Kidney epithelial cell (primary cell): ENCODE measurements at regions not wholly inside any gene's neighbourhood (a gene's known extent, or its start where the extent isn't known, plus 50 kb on each side); places are given as distances from the start of the nearest gene placed in this dataset.

ENCODE experiments used
- DNase-seq: peaks from one replicate; pipeline ENCODE4 v3.0.0-alpha.2; 2010; ENCODE audit warnings: low read depth
- H3K27me3 ChIP-seq: 2 replicates; pipeline ENCODE4 v1.6.0; 2011; ENCODE audit warnings: low read length; ENCODE audit not compliant: control insufficient read depth, insufficient read depth
- H3K36me3 ChIP-seq: 2 replicates; pipeline ENCODE4 v1.5.1; 2011; ENCODE audit warnings: low read length; ENCODE audit not compliant: control insufficient read depth, insufficient read depth
- H3K4me3 ChIP-seq: 2 replicates; pipeline ENCODE4 v1.5.1; 2011; ENCODE audit warnings: low read depth, mild to moderate bottlenecking, control low read depth, low read length
- TF ChIP-seq, protein P1 (sequence below): IDR thresholded peaks from 2 replicates; pipeline ENCODE4 v1.5.1; 2011; ENCODE audit warnings: mild to moderate bottlenecking, moderate library complexity, low read length, control low read depth, inconsistent platforms; ENCODE audit not compliant: insufficient read depth, poor library complexity, severe bottlenecking

DNA sequence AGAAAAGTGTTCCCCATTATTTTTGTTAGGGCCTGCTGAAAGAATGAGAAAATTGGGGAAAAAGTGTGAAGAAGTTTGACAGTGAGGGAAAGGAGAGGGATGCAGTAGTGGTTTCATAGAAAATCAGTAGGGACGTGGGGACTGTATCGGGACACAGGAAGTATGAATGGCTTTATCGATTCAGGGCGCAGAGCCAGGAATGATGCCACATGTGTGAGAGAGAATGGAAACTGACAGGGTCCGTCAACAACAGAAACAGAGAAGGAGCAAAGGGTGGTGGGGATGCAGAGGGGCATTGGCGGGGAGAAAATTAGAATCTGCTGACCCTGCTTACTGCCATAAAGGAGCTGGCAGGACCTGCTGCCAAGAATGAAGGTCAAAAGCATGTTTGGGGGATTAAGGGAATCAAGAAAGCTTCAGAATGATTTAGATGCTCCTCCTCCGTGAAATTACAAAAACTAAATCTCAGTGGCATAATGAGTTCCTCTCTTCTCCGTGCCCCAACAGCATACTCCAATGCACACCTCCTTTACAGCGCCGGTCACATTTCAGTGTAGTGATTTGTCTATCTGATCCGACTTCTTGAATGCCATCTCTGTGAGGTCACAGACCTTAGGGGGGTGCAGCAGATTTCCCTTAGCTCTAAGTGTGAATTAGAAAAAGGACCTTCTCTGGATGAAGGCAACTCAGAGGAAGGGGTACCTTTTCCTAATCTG is 92.6 kb downstream of the EMP1 start:
- no peak for DNase-seq
- Histone ChIP-seq H3K27me3 (no peaks in the 10 kb centered on the region), H3K36me3 (no peaks in the 10 kb centered on the region), H3K4me3 (no peak overlapping the region)
- TF ChIP-seq, protein P1, sequence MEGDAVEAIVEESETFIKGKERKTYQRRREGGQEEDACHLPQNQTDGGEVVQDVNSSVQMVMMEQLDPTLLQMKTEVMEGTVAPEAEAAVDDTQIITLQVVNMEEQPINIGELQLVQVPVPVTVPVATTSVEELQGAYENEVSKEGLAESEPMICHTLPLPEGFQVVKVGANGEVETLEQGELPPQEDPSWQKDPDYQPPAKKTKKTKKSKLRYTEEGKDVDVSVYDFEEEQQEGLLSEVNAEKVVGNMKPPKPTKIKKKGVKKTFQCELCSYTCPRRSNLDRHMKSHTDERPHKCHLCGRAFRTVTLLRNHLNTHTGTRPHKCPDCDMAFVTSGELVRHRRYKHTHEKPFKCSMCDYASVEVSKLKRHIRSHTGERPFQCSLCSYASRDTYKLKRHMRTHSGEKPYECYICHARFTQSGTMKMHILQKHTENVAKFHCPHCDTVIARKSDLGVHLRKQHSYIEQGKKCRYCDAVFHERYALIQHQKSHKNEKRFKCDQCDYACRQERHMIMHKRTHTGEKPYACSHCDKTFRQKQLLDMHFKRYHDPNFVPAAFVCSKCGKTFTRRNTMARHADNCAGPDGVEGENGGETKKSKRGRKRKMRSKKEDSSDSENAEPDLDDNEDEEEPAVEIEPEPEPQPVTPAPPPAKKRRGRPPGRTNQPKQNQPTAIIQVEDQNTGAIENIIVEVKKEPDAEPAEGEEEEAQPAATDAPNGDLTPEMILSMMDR = no peak

DNA sequence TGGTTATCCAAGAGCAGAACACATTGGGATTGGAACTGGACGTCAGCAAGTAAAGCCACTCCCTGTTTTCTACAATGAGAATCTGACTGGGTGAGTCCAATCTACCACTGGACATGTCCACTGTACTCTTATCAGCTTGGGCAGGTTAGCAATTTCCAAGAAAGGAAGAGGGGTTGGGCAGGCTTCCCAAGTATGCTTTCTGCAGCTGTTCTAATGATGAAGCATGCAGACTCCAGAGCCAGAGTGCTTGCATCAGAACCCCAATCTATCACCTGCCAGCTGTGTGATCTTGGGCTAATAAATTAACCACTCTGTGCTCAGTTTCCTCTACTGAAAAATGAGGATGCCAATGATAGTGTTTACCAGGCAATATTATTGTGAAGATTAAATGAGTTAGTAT is 92.0 kb downstream of the EMP1 start:
- Histone ChIP-seq H3K36me3 (no peaks in the 10 kb centered on the region), H3K4me3 (no peak overlapping the region), H3K27me3 (no peaks in the 10 kb centered on the region)
- TF ChIP-seq, protein P1 = no peak
- DNase-seq = no peak

DNA sequence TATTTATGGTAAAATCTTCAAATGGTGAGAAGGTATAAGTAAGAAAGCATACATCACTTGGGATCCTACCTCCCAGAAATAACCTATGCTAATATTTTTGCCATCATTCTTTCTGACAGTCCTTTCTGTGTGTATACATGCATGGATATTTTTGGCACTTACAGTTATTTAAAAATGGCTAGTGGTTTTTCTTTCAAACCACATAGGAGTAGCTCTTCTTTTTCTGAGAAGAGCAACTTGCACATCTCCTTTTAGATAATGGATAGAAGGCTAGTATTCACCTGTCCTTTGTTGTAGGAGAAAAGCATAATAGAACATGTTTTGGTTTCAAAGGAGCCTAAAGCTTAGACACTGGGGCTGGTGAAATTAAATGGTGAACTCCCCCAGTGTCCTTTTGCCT is 87.3 kb downstream of the EMP1 start:
- no peaks in the 10 kb centered on the region for H3K36me3 ChIP-seq
- TF ChIP-seq, protein P1 = no peak
- H3K4me3 ChIP-seq = no peak overlapping the region
- H3K27me3 ChIP-seq = peaks cover 2% of the 10 kb centered on the region
- no peak for DNase-seq

DNA sequence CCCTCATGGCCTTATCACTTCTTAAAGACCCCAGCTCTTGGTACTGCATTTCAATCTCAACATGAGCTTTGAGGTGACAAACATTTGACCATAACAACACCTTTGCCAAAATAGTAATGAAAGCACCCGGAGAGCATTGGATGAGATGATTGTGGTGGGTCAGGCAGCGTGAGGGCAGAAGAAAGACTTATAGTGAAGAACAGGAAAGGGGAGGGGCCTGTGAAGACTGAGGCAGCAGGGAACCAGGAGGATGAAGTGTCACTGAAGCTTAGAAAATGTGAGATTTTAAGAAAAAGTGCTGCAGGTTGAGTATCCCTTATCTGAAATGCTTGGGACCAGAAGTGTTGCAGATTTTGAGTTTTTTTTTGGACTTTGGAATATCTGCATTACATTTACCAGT is 86.3 kb downstream of the EMP1 start:
- TF ChIP-seq, protein P1 = no peak
- Histone ChIP-seq H3K4me3 (no peak overlapping the region), H3K27me3 (peaks cover 2% of the 10 kb centered on the region), H3K36me3 (no peaks in the 10 kb centered on the region)
- no peak for DNase-seq

DNA sequence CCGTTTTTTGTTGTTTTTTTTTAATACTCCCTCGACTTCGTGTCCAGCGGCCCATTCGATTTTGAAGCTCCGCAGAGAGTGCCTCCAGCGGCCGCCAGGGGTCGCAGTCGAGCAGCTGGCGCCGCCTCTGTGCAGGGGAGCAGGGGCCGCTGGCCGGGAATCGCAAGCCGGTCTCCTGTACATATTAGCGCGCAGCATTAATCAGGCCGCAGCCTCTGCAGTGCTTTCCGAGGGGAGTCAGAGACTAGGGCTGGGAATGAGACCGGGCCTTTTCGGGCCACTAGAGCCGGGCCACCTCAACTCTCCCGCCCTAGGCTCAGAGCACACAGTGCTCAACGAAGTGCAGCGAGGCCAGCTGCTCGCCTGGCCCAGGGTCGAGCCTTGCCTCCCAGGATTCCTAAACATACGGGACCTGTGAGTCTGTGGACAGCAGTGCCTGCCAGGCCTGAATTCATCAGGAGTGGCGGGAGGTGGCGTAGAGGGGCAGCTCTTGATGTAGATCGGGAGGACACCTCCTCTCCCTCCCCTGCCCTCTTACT is 81.8 kb downstream of the EMP1 start:
- Histone ChIP-seq H3K27me3 (peaks cover 2% of the 10 kb centered on the region), H3K36me3 (no peaks in the 10 kb centered on the region), H3K4me3 (no peak overlapping the region)
- DNase-seq = peak; percentile 16
- TF ChIP-seq, protein P1 = peak; percentile 98

DNA sequence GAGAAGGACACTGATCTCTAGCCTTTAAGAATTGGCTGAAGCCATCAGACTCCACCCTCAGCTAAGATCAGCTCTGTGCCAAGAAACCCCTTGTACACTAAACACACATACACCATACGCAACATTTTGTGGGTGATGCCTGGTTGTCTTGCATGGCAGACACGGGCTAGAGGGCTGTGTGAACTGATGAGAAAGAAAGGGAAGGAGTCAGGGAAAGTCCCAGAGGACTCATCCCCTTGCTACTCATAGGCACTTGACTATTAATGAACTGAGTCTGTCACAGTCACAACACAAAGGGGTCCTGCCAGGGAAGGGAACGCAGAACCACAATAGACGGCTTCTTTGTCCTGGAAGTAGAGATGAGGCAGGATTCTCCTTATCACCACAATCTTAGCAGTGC is 80.8 kb downstream of the EMP1 start:
- Histone ChIP-seq H3K4me3 (no peak overlapping the region), H3K27me3 (peaks cover 2% of the 10 kb centered on the region), H3K36me3 (no peaks in the 10 kb centered on the region)
- TF ChIP-seq, protein P1 = no peak
- no peak for DNase-seq
